ENCODE measurements at regions not wholly inside any gene's neighbourhood (a gene's known extent, or its start where the extent isn't known, plus 50 kb on each side); places are given as distances from the start of the nearest gene placed in this dataset.

GRCh38 chr4:62133977-62134376, 933.9 kb downstream of the ADGRL3 start:
- TF ChIP-seq POLR2A (IDR thresholded peaks at IDR 0.05; ENCODE audit: low read depth, low read length) (no peak), POLR2AphosphoS5 (IDR thresholded peaks at IDR 0.05; ENCODE audit: low read depth, low read length) (no peak)
